AG04450 (cell line): ENCODE measurements at regions not wholly inside any gene's neighbourhood (a gene's known extent, or its start where the extent isn't known, plus 50 kb on each side); places are given as distances from the start of the nearest gene placed in this dataset.

Source experiments
- CTCF ChIA-PET: fragments of 300-600, 350-600 bp; formaldehyde crosslinking; extraction: SDS; loops from one replicate; lab custom pipeline; 2022; ENCODE audit warnings: antibody characterized with exemption, inconsistent platforms; lab: Charles Lee
- POLR2A ChIA-PET: fragments of 350-600 bp; formaldehyde crosslinking; extraction: SDS; loops from one replicate; lab custom pipeline; 2021; ENCODE audit warnings: antibody characterized with exemption, inconsistent platforms; lab: Yijun Ruan, JAX
- DNase-seq: peaks from one replicate; pipeline ENCODE4 v3.0.0-alpha.2; 2011; ENCODE audit warnings: low read depth, low spot score
- H3K27ac ChIP-seq: one replicate; pipeline ENCODE4 v1.5.1; 2012; ENCODE audit warnings: low read depth, low read length, control low read depth
- H3K27me3 ChIP-seq: one replicate; pipeline ENCODE4 v1.6.0; 2012; ENCODE audit warnings: low read length; ENCODE audit not compliant: control insufficient read depth, insufficient read depth
- H3K4me3 ChIP-seq: 2 replicates; pipeline ENCODE4 v1.5.1; 2011; ENCODE audit warnings: mild to moderate bottlenecking, low read depth, low read length, control low read depth
- H3K9me3 ChIP-seq: 2 replicates; pipeline ENCODE4 v1.5.1; 2012; ENCODE audit warnings: low read length; ENCODE audit not compliant: control insufficient read depth, insufficient read depth
- TF ChIP-seq, protein P1 (sequence below): IDR thresholded peaks from 2 replicates; pipeline ENCODE4 v1.5.1; 2011; ENCODE audit warnings: low read depth, low read length, control low read depth, inconsistent platforms

DNA sequence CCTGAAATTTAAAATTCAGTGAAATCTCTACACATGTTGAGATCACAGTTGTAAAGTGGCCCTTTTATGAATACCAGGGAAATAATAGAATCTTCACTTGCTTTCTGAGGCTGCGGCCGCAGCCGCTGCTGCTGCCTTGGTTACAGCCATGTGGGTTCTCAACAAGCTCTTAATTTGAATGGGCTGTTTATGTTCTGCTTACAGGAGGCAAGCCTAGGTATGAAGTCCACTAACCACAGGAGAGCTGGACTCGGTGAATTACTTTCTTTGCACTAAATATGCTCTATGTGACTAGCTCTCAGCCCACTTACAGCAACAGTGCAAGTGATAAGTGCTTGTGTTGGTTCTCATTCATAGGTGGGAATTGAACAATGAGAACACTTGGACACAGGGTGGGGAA, 410.8 kb downstream of the SFMBT2 start:
- H3K27me3 ChIP-seq, result no peaks in the 10 kb centered on the region
- CTCF ChIA-PET, result no interaction called here
- TF ChIP-seq, protein P1, sequence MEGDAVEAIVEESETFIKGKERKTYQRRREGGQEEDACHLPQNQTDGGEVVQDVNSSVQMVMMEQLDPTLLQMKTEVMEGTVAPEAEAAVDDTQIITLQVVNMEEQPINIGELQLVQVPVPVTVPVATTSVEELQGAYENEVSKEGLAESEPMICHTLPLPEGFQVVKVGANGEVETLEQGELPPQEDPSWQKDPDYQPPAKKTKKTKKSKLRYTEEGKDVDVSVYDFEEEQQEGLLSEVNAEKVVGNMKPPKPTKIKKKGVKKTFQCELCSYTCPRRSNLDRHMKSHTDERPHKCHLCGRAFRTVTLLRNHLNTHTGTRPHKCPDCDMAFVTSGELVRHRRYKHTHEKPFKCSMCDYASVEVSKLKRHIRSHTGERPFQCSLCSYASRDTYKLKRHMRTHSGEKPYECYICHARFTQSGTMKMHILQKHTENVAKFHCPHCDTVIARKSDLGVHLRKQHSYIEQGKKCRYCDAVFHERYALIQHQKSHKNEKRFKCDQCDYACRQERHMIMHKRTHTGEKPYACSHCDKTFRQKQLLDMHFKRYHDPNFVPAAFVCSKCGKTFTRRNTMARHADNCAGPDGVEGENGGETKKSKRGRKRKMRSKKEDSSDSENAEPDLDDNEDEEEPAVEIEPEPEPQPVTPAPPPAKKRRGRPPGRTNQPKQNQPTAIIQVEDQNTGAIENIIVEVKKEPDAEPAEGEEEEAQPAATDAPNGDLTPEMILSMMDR, result no peak
- H3K27ac ChIP-seq, result no peak overlapping the region
- POLR2A ChIA-PET, result no interaction called here
- no peaks in the 10 kb centered on the region for H3K9me3 ChIP-seq
- H3K4me3 ChIP-seq, result no peak overlapping the region
- DNase-seq, result no peak

DNA sequence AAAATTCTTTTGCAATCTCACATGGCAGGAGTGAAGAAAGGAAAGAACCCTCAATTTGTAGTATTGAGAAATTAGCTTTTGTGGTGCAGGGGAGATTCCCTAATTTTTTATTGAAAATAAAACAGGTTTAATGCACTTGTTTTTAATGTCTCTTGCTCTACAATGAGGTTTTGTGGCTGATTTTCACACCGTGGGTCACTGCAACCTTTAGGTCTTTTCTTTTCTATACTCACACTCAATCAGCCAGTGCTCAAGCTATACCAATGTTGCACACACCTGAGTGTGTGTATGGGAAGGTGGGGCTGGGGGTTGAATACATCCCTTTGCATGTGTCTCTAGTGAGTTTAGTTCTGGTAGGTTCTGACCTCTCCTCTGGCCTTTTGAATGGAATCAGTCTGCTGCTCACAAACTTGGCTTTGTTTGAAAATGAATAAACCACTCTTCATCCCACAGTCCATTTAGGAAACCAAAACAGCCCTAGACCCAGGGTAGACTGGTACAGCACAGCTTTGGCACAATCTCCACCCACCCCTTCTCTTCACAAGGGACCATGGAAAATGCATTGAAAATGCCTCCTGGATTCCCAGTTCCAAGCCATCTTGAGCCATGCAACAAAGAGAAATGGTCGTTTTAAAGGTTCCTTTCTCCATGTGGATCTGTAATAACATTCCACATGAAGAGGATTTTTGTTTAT, 411.5 kb downstream of the SFMBT2 start:
- ChIA-PET POLR2A (no interaction called here), CTCF (no interaction called here)
- DNase-seq, result no peak
- no peaks in the 10 kb centered on the region for H3K27me3 ChIP-seq
- H3K9me3 ChIP-seq, result no peaks in the 10 kb centered on the region
- TF ChIP-seq, protein P1, result no peak
- H3K27ac ChIP-seq, result no peak overlapping the region
- no peak overlapping the region for H3K4me3 ChIP-seq

DNA sequence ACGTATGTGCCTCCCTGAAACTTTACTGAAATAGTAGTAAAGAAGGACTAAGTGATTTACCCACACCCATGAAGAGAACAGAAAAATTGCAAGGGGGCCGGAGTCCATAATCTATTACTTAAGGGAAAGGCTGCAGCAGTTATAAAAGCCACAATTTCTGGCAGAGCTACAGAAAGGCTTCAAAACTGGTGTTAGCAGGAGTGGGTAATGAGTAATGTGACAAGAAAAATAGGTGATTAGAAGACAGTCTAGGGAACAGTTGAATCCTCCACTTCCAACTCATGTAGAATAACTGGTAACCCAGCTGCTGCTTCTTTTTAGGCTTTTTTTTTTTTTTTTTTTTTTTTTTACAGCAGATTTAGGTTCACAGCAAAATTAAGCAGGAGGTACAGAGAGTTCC, 413.3 kb downstream of the SFMBT2 start:
- TF ChIP-seq, protein P1, result no peak
- Histone ChIP-seq H3K27me3 (no peaks in the 10 kb centered on the region), H3K27ac (no peak overlapping the region), H3K9me3 (no peaks in the 10 kb centered on the region), H3K4me3 (no peak overlapping the region)
- no peak for DNase-seq
- CTCF ChIA-PET, result no interaction called here
- POLR2A ChIA-PET, result no interaction called here

DNA sequence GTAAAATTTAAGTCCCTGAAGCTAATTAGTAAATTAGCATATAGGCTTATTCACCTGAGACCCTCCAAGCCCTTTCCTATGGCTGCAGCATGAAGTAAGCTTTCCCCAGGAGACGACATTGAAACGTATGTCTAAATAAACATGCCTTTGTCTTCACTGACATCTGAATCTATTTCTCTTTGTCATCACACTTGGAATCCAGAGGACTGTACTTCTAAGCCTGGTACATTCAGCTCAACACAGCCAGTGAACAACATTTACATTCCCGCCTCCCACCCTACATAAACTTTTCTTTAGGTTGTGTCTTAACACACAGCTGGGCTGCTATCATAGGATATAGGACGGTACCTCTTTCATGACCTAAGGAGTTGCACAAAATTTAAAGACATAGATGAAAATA, 414.4 kb downstream of the SFMBT2 start:
- Histone ChIP-seq H3K27me3 (no peaks in the 10 kb centered on the region), H3K27ac (no peak overlapping the region), H3K4me3 (no peak overlapping the region), H3K9me3 (no peaks in the 10 kb centered on the region; the same call in 1 of the 2 replicates)
- TF ChIP-seq, protein P1, result no peak
- ChIA-PET POLR2A (no interaction called here), CTCF (no interaction called here)
- DNase-seq, result no peak

DNA sequence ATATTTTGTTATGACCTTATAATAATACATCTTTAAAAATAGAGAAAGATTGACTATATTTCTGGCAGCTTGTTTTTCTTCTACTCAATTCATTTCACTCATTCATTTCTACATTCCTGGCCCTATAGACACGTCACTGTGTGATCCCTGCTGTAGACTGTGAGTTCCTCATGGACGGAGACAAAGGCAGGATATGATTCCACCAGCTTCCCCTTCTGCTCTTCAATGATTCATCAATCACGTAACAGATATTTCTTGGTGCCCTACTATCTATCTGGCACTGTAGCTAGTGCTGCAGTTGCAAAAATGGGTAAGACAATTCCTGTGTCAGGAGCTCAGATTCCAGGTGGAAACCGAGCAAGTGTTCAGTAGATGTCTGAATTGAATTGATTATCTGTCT, 415.0 kb downstream of the SFMBT2 start:
- H3K9me3 ChIP-seq, result no peaks in the 10 kb centered on the region; the same call in 1 of the 2 replicates
- CTCF ChIA-PET, result no interaction called here
- TF ChIP-seq, protein P1, result no peak
- DNase-seq, result no peak
- POLR2A ChIA-PET, result no interaction called here
- no peaks in the 10 kb centered on the region for H3K27me3 ChIP-seq
- H3K27ac ChIP-seq, result no peak overlapping the region
- H3K4me3 ChIP-seq, result no peak overlapping the region
